Activated CD4-positive, alpha-beta T cell treated with anti-CD3 and anti-CD28 coated beads, Interleukin-2, Interleukin-4, amounts not matched to agents 100 ng/mL and 50 ng/mL, durations not matched to agents 16 hours and 8 hours (primary cell): ENCODE measurements at regions not wholly inside any gene's neighbourhood (a gene's known extent, or its start where the extent isn't known, plus 50 kb on each side); places are given as distances from the start of the nearest gene placed in this dataset.
"Not testable (repeated sequence)": the region's sequence is repeated elsewhere in the genome, so short reads cannot be mapped to it uniquely, and the experiment has no call there.

Source experiments
- DNase-seq: peaks from one replicate; pipeline ENCODE4 v3.0.0-alpha.2; 2020; ENCODE audit warnings: low spot score

- DNase-seq: not testable (repeated sequence)
Measured at GRCh38 chr16:29129458-29130038, 144.7 kb downstream of the LAT start.

- not testable (repeated sequence) for DNase-seq
Measured at GRCh38 chr16:29128732-29129457, 144.0 kb downstream of the LAT start.

GRCh38 chr16:29127806-29128420 is 143.1 kb downstream of the LAT start:
- DNase-seq: not testable (repeated sequence)

- no peak for DNase-seq
Measured at GRCh38 chr16:29126616-29127015, 141.8 kb downstream of the LAT start.

GRCh38 chr16:29126057-29126494 is 141.2 kb downstream of the LAT start:
- DNase-seq: no peak

- no peak for DNase-seq
Measured at GRCh38 chr16:29124828-29125227, 140.0 kb downstream of the LAT start.

- DNase-seq: not testable (repeated sequence)
Measured at GRCh38 chr16:29124162-29124561, 139.3 kb downstream of the LAT start.

GRCh38 chr16:29120680-29121079 is 135.8 kb downstream of the LAT start:
- DNase-seq: not testable (repeated sequence)

GRCh38 chr16:29118301-29118957 is 133.6 kb downstream of the LAT start:
- not testable (repeated sequence) for DNase-seq

- DNase-seq: no peak
Measured at GRCh38 chr16:29117631-29118030, 132.8 kb downstream of the LAT start.

GRCh38 chr16:29116980-29117379 is 132.1 kb downstream of the LAT start:
- no peak for DNase-seq

- not testable (repeated sequence) for DNase-seq
Measured at GRCh38 chr16:29116207-29116606, 131.4 kb downstream of the LAT start.

- DNase-seq: peak; percentile 67
Measured at GRCh38 chr16:29115802-29116141, 130.9 kb downstream of the LAT start.

- DNase-seq: peak; percentile 42
Measured at GRCh38 chr16:29114989-29115801, 130.3 kb downstream of the LAT start.

- DNase-seq: no peak
Measured at GRCh38 chr16:29114574-29114973, 129.7 kb downstream of the LAT start.

GRCh38 chr16:29113446-29113845 is 128.6 kb downstream of the LAT start:
- peak; percentile 45 for DNase-seq

GRCh38 chr16:29112755-29113347 is 128.0 kb downstream of the LAT start:
- no peak for DNase-seq

- not testable (repeated sequence) for DNase-seq
Measured at GRCh38 chr16:29111901-29112680, 127.2 kb downstream of the LAT start.

GRCh38 chr16:29111421-29111820 is 126.6 kb downstream of the LAT start:
- no peak for DNase-seq

- DNase-seq: not testable (repeated sequence)
Measured at GRCh38 chr16:29108625-29109169, 123.8 kb downstream of the LAT start.
